A673 (cell line): ENCODE measurements at regions not wholly inside any gene's neighbourhood (a gene's known extent, or its start where the extent isn't known, plus 50 kb on each side); places are given as distances from the start of the nearest gene placed in this dataset.

Experiments
- CTCF ChIP-seq: fragments of 300-800, 200-600 bp; sonication (generic); conservative IDR thresholded peaks from 2 replicates; pipeline ENCODE4 v1.5.1; 2017; ENCODE audit warnings: low read depth, mild to moderate bottlenecking, antibody characterized with exemption, low read length, moderate library complexity, mixed read lengths
- EZH2 ChIP-seq: fragments of 200-600 bp; sonication (generic); IDR thresholded peaks from 2 replicates; pipeline ENCODE4 v1.6.1; 2017; ENCODE audit warnings: borderline replicate concordance, low read depth, mild to moderate bottlenecking, mixed read lengths, antibody characterized with exemption, low read length; ENCODE audit not compliant: poor library complexity, severe bottlenecking

- TF ChIP-seq CTCF (no peak), EZH2 (no peak)
Observed at GRCh38 chr22:49155770-49156580, 671.7 kb downstream of the BRD1 start.
